ENCODE measurements at regions not wholly inside any gene's neighbourhood (a gene's known extent, or its start where the extent isn't known, plus 50 kb on each side); places are given as distances from the start of the nearest gene placed in this dataset.

DNA sequence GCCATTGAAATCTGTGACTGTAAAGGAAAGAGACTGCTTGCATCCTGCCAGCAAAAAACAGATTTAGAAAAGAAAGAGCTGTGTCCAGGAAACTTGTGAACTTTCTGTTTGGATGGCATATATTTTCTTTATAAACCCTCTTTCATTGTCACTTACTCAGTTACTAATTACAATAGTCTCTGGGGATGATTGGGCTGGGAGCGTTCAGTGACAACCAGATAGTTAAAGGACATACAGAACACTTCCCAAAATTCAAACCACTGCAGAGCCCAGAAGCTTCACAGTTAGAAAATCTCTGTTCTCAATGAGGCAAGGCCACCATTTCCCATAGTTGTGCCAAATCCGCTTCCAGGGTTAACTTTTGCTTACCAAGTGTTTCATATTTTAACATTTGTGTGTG is 98.6 kb upstream of the TAB2 start:
- no peak for DNase-seq

DNA sequence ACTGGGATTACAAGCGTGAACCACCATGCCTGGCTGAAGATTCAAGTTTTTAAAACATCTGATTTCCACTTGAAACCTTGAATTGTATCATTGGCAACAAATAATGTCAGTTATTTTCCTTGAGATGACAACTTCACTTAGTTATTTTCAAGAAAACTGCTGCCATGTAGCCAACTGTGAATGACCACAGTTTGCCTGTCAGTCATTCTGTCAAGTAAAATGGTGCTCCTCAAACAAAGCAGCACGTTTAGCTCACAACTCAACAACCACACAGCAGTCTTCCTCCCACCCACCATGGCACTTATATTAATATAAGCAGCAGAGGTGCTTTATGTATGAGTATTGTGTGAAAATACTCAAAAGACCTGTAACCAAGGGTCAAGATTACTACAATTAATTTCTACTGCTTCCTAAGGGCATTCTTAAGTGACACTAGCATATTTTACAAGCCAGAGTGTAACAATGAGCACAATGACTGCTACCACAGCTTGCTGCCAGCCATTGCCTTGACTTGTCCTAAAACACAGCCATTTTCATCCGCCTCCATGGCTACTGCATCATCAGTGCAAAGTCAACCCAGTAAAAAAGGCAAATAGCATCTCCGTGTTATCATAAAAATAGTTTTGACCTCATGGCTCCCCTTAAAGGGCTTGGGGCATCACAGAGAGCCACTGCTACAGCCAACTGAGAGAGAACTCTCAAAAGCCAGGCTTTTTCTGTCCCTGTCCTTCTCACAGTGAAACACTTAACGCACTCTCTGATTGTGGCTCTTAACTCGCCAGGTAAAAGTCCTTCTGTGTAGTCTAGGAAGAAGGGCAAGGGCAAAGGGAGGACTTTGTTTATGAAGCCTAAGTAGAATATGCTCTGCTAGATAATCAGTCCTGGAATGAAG is 96.4 kb upstream of the TAB2 start:
- DNase-seq, result no peak

DNA sequence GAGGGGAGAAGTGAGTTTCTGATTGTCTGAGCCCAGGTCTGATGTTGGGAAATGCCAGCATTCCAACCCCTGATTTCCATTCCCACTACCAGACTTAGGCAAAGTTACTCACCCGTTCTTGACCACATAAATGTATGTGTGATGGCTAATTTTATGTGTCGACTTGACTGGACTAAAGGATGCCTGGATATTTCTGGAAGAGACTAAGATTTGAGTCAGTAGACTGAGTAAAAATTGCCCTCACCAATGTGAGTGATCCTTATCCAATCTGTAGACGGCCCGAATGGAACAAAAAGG is 95.8 kb upstream of the TAB2 start:
- DNase-seq, result no peak

DNA sequence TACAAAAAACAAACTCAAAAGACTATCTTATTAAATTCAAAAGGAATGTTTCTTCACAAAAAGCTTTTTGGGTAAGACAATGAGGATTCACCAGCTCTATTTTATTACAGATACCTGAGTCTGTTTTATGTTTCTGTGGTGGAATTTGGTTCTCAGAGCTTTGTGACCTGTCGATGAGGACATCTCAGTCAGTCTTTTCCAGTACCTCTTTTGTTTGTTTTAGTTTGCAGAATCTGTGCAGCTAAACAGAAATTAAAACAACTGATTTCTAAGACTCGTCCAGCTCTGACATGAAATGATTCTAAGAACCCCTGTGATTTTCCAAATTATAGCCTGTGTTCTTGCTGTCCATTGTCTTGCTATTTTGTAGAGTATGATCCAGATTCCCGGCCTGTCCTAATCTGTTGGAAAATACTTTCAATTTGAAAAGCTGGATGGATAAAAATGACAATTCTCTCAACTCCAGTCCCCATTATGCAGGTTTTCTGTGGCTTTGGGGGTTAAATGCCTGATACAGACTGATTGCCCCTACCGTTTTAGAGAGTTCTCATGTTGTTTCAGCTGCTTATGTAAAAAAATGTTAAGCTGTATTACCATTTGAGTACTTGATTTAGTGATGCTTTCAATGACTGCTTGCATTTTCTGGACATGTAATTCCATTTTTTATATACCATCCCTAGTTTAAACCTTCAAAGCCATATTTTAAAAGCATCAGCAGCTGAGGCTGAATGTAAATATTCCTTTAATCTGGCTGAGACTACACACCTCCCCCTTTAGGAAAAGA is 94.2 kb upstream of the TAB2 start:
- peak; percentile 85 for DNase-seq

DNA sequence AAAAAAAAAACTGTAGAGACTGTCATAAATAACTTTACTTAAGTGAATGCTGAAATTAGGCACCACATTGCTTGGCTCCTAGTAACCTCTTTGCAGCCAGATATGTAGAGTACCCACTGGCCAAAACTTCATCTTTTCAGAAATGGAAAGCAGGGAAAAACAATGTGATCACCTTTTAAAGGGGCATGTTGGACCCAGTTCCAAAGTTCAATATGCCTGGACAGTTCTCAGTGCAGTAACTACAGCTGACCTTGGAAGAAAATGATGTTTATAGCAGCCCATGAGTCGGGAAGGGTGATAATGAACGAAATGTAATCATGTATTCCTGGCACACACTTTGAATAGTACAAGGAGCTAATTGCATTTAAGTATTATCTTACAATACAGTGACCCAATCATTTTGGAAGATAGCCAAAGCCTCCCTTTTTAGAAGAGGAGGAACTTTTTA is 93.6 kb upstream of the TAB2 start:
- no peak for DNase-seq

DNA sequence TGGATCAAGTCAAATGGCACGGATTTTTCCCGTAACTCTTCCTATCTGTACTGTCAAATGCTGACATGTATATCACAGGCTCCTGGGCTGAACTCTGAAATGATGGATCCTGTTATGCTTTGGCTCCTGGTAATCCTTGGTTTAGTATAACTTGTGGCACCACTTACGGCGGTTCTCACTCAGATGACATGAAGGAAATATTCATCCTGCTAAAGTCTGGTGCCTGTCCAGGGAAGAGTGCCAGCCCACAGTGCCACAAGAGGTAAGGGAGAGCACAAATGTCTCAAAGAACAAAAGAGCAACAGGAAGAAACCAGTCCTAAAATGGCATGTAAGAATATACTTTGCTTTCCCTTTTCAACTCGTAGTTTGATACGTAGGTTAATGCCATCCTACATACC is 93.1 kb upstream of the TAB2 start:
- no peak for DNase-seq

DNA sequence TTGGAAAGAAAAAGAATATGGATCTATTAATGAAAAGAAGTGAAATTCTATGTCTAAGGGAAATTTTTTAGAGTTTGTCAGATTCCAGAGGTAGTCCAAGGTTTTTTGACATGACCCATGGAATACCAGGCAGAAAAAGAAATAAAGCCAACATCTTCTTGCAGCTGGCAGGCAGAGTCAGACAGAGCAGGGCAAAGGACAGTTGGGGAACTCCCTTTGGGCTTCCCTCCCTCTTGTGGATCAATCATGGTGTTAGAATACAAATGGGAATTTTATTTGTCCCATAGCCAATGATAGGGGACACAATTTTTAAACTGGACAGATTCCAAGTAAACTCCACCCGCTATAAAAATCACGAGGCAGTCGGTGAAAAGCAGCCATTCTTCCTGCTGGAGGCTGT is 92.1 kb upstream of the TAB2 start:
- no peak for DNase-seq

DNA sequence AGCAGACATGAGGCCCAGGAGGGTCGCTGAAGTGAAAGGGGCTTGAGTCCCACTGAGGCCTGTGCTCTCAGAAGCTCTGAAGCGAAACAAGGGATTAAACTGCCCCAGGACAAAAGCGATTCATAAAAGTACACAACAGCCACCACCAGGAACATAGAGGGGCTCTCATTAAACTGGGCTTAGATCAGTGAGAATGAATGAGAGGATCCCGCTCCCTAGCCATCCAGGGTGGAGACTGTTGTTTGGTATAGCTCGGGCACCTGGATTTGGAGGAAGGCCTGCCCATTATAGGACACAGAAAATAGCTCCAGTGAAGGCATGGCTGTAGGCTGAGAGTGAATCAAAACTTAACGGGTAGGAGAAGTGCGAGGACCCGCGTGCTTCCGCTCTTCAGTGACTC is 91.6 kb upstream of the TAB2 start:
- no peak for DNase-seq

DNA sequence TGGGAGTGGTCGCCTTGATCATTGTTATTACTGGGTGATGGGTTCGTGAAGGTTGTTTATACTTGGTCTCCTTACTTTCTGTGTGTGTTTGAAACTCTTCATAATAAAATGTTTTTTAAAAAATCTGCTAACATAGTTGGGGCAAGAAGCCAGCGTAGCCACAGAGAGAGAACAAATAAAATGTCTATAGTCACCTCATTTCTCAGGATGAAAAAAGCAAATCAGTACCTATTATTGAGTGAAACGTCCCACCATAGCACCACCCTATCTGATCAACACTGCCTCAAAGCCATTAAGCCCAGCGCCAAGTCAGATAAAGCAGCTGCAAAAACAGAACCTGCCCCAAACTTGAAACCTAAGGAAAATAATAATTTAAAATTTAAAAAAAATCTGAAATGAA is 89.7 kb upstream of the TAB2 start:
- DNase-seq, result no peak

DNA sequence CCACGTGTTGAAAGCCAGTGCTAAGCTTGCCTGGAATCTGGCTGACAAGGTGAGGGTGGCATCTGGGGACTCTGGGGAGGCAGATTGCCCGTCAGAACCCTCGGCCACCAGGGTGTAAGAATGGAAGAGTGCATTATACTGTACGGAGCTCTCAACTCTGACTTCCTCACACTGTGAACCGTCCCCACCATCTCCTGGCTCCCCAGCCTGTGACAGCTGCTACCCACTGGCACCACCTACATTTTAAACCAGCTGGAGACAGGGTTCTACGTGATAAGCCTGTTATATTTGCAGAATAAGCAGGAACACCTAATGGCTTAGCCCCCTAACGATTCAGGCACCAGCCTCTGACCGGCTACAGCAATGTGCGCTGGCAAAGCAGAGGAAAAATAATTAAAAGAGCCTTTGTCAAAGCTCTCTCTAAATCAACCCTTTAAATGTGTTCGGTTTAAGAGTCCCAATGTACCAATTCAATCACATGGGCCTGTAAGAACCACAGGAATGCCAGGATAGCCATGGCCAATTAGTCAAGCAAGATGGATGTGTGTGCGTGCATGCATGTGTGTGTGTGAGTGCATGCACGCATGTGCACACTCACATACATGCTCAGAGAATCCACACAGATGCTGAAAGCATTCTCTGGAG is 89.1 kb upstream of the TAB2 start:
- DNase-seq, result no peak

DNA sequence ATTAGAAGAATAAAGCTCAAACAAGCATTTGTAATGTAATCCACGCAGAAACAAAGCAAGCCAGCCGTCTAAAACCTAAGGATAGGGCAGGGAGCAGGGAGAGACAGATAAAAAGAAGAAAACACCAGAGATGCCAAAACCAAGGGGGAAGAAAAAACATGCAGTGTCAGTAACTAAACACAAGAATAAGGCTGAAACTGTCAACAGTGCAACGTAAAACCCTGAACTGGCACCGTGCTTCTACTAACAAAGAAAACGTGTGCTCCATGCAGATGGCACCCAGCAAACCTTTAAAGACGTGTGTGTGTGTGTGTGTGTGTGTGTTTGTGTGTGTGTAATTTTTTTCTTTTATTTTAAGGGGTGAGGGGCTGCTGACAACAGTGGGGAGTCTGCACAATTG is 88.4 kb upstream of the TAB2 start:
- no peak for DNase-seq

DNA sequence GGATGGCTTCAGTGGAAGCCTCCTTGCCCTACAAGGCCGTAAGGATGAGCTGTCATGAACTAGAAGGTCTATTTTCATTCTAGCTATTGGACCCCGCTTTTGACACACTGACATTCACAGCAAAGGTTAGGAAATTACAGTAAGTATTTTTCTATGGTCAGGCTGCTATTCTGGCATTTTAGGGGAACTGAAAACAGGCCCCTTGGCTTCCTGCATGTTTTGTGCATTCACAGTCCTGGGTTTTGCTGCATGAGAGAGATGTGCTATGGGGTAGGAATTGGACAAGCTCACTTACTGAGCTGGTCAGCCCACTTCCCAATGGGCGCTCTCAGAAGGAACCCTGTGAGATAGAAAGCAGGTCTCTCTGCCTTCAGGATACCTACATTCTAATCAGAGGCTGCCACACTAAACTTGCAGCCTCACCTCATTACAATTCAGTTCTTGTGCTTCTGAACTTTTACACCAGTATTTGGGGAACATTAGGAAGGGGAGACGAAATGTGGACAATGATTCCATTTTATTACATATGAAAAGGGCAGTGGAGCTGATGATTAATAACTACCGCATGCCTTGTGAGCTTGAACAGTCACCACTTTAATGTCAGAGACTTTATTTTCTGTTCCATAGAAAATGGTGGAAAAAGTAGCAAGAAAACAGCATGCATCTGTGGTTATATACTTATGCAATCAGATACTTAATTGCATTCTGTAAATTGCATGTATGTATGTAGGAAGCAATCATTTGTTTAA is 86.6 kb upstream of the TAB2 start:
- DNase-seq, result no peak

DNA sequence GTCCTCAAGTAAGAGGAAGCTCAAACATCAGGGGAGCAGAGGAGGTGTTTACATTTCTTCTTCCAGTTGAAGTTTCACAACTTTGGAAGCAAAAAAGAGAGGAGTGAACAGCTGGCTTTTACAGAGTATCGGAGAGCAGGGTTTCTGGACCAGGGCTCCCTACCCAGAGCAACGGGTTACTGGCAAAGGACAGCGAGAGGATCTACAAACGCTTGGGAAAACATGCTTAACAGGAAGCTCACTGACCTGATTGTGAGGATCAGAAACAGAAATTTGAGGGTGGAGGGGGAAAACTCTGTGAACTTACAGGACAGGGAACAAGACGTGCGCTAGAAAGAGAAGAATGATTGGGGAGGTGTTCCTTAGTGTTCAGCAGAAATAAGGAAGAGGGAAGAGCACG is 85.7 kb upstream of the TAB2 start:
- no peak for DNase-seq

DNA sequence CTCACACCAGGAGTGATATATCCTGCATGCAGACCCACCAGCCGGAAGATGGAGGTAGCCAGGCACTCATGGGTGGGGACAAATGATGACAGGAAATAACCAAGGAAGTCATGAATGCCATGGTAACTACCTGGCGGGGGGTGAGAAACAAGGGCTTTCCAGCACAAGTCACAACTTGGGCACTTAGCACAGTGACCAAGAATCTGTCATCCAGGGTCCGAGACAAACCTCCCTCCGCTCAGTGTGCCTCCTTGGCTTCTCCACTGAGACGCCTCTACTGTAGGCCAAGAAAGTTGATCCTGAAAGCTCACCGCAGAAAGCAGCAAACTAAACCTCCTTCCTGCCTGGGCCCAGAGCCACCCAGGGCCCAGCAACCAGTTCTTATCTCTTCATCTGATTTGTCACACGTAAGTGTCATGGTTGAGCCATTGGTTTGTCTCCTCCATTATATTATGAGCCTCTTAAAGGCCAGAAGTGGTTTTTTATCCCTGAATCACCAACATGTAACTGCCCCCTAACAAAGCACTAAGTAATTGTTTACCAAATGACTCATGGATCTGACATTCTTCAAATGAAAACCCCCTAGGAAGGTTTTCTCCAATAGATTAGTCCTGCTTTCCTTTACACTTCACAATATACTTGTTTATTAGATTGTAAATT is 84.3 kb upstream of the TAB2 start:
- no peak for DNase-seq

DNA sequence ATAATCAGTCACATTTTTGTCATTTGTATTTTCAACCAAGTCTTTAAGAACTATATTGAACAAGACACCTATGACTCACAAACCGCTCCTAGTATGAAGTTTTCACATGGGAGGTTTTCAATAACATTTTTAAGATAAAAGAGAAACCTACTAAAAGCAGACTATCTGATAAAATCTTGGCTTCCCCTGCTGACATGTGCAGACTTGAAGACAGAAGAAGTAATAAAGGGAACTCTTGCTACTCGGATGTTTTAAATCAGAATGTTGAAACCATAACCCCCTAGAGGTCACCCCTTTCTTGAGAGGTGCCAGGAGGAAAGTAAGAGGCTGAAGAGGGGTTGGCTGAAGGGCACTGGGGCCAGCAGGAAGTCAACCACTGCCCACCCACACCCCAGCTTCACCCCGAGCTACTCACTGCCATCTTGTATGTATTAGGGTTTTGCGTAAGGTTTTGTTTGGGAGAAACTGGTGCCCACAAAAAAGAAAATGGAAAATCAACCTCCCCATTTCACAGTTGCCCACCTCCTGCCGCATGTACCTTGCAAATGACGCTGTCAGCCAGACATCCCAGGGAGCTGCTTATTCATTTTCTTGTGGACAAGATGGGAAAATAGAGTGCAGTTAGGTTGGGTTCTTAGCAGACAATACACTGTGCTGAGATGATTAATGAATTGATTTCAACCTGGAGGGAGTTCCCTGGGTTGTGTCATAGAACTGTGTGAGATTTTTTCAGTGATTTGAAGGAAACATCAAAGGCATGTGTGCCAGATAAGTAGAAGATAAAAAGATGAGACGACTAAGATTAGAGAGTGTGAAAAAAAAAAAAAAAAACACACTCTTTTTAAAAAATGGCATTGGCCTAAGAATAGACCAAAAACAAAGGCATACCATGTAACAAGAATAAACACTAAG is 83.2 kb upstream of the TAB2 start:
- no peak for DNase-seq

DNA sequence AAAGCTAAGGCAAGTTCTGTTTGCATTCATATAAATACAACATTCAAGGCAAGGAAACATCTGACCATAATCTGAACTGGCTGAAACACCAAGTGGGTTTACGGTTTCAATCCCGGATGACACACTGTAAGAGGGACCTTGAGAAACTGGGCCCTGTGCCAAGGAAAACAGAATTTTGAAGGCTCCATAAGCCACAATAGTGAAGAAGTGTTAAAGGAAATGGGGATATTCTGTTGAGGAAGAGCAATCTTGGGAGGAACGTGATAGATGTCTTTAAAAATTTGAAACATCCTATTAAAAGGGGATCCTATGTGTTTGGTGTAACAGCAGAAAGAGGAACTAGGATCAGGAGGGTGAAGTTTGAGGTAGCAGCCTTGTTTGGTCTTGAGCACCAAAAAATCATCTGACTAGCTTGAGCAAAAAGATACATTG is 82.4 kb upstream of the TAB2 start:
- no peak for DNase-seq

DNA sequence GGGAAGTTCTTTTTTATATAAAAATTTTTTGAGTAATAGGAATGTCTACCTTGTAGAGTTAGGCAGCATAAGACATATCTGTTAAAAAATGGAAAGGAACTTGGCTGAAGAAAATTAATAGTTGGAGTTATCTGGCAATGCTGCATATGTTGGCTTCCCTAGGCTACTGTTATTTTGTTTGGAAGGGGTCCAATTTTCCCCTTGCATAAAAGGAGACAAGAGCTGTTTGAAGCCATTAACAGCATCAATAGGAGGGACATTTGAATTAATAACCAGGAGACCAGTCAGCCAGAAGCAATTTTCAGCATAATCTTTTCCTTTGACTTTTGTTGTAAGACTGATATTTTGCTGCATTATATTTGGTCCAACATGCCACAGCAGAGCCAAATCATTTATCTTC is 80.9 kb upstream of the TAB2 start:
- peak; percentile 65 for DNase-seq

DNA sequence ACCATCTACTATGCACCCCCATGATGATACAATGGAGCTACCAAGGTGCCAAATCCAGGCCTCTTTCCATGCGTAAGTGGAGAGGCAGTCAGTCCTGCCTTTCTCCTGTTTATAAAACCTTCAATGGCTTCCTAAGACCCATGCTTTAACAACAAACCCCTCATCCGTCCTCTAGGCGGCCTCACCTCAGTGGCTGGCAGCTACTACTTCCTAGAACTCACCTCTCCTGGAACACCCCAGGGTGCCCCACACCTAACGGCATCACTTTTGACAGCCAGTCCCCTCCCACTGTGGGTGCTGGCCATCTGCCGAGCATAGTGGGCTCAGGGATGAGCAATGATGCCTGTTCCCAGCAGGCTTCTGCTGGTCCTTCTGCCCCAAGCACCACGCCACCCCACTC is 80.0 kb upstream of the TAB2 start:
- DNase-seq, result no peak

DNA sequence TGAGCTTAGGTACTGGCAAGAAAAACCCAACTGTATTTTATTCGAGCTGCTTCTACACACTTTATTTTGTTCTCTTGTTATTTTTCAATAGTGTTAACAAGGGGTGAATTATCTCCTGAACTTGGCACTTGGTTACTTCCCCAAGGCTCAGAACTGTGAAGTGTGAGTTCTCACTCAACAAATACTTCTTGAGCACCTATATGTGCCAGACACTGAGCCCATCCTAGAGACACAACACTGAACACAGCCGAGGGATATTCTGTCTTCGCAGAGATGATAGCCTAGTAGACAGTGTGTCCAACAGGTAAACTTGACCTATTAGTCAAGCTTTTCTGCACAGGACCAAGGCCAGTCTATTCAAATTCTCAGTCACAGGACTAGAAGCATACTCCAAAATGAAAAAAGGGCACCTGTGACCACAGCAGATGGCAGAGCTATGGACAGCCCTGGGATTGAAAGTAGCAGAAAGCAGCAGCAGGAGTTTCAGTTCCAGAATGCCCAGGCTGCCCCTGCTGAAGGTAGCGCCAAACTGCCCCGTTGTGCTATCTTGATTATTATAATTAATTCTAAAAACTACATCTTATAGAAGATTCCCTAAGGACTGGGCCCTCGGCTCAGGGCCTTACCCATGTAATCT is 77.8 kb upstream of the TAB2 start:
- no peak for DNase-seq

DNA sequence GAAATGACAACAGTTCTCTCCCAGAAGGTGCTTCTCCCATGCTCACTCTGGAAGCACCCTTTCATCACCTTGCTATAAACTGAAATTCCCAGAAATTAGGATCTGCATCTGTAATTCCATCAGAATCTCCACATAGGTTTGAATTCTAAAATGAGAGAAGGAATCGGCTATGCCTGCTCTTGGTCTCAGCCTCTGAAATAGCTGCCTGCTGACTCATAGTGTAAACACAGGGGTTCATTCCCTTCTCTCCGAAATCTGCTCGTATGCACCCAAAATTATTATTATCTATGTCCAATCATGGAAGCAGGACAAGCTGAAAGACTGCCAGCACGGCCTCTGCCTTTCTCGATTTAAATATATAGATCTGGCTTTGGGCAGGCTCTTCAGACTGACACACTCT is 74.6 kb upstream of the TAB2 start:
- DNase-seq, result no peak

DNA sequence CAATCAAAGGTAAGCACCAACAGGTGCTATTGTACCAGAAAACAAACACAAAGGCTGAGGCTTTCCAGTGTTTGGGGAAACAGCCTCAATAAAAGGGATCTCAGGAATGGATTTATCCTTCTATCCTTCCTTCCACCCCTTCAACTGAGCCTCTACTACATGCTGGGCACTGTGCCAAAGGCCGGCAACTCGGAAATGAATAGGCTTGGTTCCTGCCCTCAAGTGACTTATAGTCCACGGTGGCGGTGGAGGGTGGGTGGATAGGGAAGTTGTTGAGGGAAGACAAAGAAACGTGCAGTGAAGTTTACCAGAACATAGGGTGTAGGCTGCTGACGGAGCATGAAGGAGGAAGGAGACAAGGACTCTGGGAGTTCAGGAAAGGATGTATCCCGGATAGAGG is 73.4 kb upstream of the TAB2 start:
- no peak for DNase-seq
